ENCODE measurements at regions not wholly inside any gene's neighbourhood (a gene's known extent, or its start where the extent isn't known, plus 50 kb on each side); places are given as distances from the start of the nearest gene placed in this dataset.

GRCh38 chr5:6181871-6182270, 196.5 kb downstream of the MED10 start:
- Mint-ChIP-seq H3K9me3 (no peaks in the 10 kb centered on the region), H3K4me1 (no peaks in the 10 kb centered on the region), H3K27ac (no peak overlapping the region), H3K4me3 (no peak overlapping the region), H3K27me3 (peaks cover 11% of the 10 kb centered on the region), H3K36me3 (ENCODE audit: low read depth) (no peaks in the 10 kb centered on the region)
- intact Hi-C loops (cut with micrococcal nuclease), result no loop called here
- DNase-seq (no peak), ATAC-seq (ENCODE audit: low read depth) (no peak)
- TF ChIP-seq, protein P1, sequence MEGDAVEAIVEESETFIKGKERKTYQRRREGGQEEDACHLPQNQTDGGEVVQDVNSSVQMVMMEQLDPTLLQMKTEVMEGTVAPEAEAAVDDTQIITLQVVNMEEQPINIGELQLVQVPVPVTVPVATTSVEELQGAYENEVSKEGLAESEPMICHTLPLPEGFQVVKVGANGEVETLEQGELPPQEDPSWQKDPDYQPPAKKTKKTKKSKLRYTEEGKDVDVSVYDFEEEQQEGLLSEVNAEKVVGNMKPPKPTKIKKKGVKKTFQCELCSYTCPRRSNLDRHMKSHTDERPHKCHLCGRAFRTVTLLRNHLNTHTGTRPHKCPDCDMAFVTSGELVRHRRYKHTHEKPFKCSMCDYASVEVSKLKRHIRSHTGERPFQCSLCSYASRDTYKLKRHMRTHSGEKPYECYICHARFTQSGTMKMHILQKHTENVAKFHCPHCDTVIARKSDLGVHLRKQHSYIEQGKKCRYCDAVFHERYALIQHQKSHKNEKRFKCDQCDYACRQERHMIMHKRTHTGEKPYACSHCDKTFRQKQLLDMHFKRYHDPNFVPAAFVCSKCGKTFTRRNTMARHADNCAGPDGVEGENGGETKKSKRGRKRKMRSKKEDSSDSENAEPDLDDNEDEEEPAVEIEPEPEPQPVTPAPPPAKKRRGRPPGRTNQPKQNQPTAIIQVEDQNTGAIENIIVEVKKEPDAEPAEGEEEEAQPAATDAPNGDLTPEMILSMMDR (IDR thresholded peaks at IDR 0.05), result no peak
- ChIA-PET POLR2A (no interaction called here), CTCF (no interaction called here)

DNA sequence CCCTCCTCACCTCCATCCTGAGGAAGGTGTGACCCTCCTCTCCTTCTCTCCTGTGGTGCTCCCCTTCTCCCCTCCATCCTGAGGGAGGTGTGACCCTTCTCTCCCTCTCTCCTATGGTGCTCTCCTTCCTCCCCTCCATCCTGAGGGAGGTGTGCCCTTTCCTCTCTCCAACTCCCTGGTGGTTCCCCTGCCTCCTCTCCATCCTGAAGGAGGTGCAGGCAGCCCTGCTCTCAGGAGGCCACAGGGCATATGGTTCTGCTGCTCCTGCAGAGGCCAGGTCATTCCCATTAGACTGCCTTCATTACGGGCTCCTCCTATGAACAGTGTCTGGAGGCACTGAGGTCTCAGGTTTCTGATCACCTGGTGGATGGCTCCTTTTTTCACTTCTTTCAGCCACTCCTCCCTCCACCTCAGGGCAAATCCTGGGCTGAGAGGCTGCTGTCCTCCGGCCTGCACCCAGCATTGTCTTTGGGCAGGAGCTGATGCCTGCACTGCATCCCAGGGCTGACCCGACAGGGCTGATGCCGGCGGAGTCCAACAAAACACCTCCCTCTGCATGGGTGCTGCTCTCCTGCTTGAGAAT, 197.1 kb downstream of the MED10 start:
- H3K9me3 Mint-ChIP-seq, result no peaks in the 10 kb centered on the region
- H3K4me1 Mint-ChIP-seq, result no peaks in the 10 kb centered on the region
- no peak overlapping the region for H3K27ac Mint-ChIP-seq
- DNase-seq (no peak), ATAC-seq (ENCODE audit: low read depth) (no peak)
- TF ChIP-seq, protein P1 (IDR thresholded peaks at IDR 0.05), result no peak
- intact Hi-C loops (cut with micrococcal nuclease), result no loop called here
- peaks cover 11% of the 10 kb centered on the region for H3K27me3 Mint-ChIP-seq
- ChIA-PET CTCF (no interaction called here), POLR2A (no interaction called here)
- H3K4me3 Mint-ChIP-seq, result no peak overlapping the region
- no peaks in the 10 kb centered on the region for H3K36me3 Mint-ChIP-seq (ENCODE audit: low read depth)

- no peak for ATAC-seq (ENCODE audit: low read depth)
Measured at GRCh38 chr5:6180231-6180872, 198.0 kb downstream of the MED10 start.

GRCh38 chr5:6178846-6179532, 199.4 kb downstream of the MED10 start:
- Mint-ChIP-seq H3K4me1 (no peaks in the 10 kb centered on the region), H3K27me3 (peaks cover 11% of the 10 kb centered on the region), H3K9me3 (no peaks in the 10 kb centered on the region), H3K4me3 (no peak overlapping the region), H3K27ac (no peak overlapping the region), H3K36me3 (ENCODE audit: low read depth) (no peaks in the 10 kb centered on the region)
- ChIA-PET POLR2A (no interaction called here), CTCF (no interaction called here)
- DNase-seq (no peak), ATAC-seq (ENCODE audit: low read depth) (no peak)
- TF ChIP-seq, protein P1 (IDR thresholded peaks at IDR 0.05), result no peak
- intact Hi-C loops (cut with micrococcal nuclease), result no loop called here

More at GRCh38 chr5:6180231-6180872, 198.0 kb downstream of the MED10 start:
- POLR2A ChIA-PET, result no interaction called here
- H3K27ac Mint-ChIP-seq, result no peak overlapping the region
- H3K27me3 Mint-ChIP-seq, result peaks cover 11% of the 10 kb centered on the region
- H3K4me1 Mint-ChIP-seq, result no peaks in the 10 kb centered on the region
- CTCF ChIA-PET, result no interaction called here
- no peaks in the 10 kb centered on the region for H3K9me3 Mint-ChIP-seq
- intact Hi-C loops (cut with micrococcal nuclease), result no loop called here
- no peak overlapping the region for H3K4me3 Mint-ChIP-seq
- TF ChIP-seq, protein P1 (IDR thresholded peaks at IDR 0.05), result no peak
- no peaks in the 10 kb centered on the region for H3K36me3 Mint-ChIP-seq (ENCODE audit: low read depth)
- DNase-seq, result no peak

GRCh38 chr5:6177926-6178325, 200.4 kb downstream of the MED10 start:
- TF ChIP-seq, protein P1 (IDR thresholded peaks at IDR 0.05), result no peak
- Mint-ChIP-seq H3K4me1 (no peaks in the 10 kb centered on the region), H3K27me3 (peaks cover 11% of the 10 kb centered on the region), H3K36me3 (ENCODE audit: low read depth) (no peaks in the 10 kb centered on the region), H3K27ac (no peak overlapping the region), H3K4me3 (no peak overlapping the region), H3K9me3 (no peaks in the 10 kb centered on the region)
- POLR2A ChIA-PET, result no interaction called here
- DNase-seq (no peak), ATAC-seq (ENCODE audit: low read depth) (no peak)
- CTCF ChIA-PET, result no interaction called here
- intact Hi-C loops (cut with micrococcal nuclease), result no loop called here
